MCF 10A (cell line): ENCODE measurements at regions not wholly inside any gene's neighbourhood (a gene's known extent, or its start where the extent isn't known, plus 50 kb on each side); places are given as distances from the start of the nearest gene placed in this dataset.
A peak's percentile ranks its signal among the peaks of the same experiment; 100 is the strongest.
"Not testable (repeated sequence)": the region's sequence is repeated elsewhere in the genome, so short reads cannot be mapped to it uniquely, and the experiment has no call there.

Source experiments
- BruUV-seq: library from RNA; stranded (reverse); fragments of 400-500 nt; replicated peaks from 2 replicates; lab custom pipeline; 2021; lab: Mats Ljungman, UMichigan
- CTCF ChIA-PET: fragments of 300-600 bp; sonication (Branson Sonifier 250); formaldehyde crosslinking; extraction: SDS; loops from one replicate; lab custom pipeline; 2021; ENCODE audit warnings: antibody characterized with exemption, inconsistent platforms; lab: Yijun Ruan, JAX
- POLR2A ChIA-PET: fragments of 300-600, 350-650 bp; sonication (Branson Sonifier 250); formaldehyde crosslinking; extraction: SDS; loops from one replicate; lab custom pipeline; 2020; ENCODE audit warnings: antibody characterized with exemption, inconsistent platforms; lab: Yijun Ruan, JAX
- DNase-seq: peaks from one replicate; pipeline ENCODE4 v3.0.0-alpha.2; 2018; ENCODE audit not compliant: unreplicated experiment
- H3K27ac Mint-ChIP-seq: one replicate; pipeline ENCODE4 v1.8.0; 2022; ENCODE audit warnings: mild to moderate bottlenecking, low read depth, mixed read lengths; ENCODE audit not compliant: unreplicated experiment
- H3K27me3 Mint-ChIP-seq: one replicate; pipeline ENCODE4 v1.8.0; 2022; ENCODE audit warnings: mixed read lengths; ENCODE audit not compliant: insufficient read depth, unreplicated experiment
- H3K36me3 Mint-ChIP-seq: one replicate; pipeline ENCODE4 v1.8.0; 2022; ENCODE audit warnings: mild to moderate bottlenecking, moderate library complexity, mixed read lengths; ENCODE audit not compliant: insufficient read depth, unreplicated experiment
- H3K4me1 Mint-ChIP-seq: one replicate; pipeline ENCODE4 v1.8.0; 2022; ENCODE audit warnings: mixed read lengths; ENCODE audit not compliant: insufficient read depth, unreplicated experiment
- H3K4me3 Mint-ChIP-seq: one replicate; pipeline ENCODE4 v1.8.0; 2022; ENCODE audit warnings: mild to moderate bottlenecking, moderate library complexity, mixed read lengths; ENCODE audit not compliant: unreplicated experiment
- H3K9me3 Mint-ChIP-seq: one replicate; pipeline ENCODE4 v1.8.0; 2022; ENCODE audit warnings: mixed read lengths; ENCODE audit not compliant: unreplicated experiment
- CTCF ChIP-seq: fragments of 200-600 bp; IDR thresholded peaks from one replicate; pipeline ENCODE4 v1.8.0; 2022; ENCODE audit warnings: antibody characterized with exemption, mild to moderate bottlenecking; ENCODE audit not compliant: unreplicated experiment
- intact Hi-C: fragments of 100-400 bp; cut with micrococcal nuclease; formaldehyde crosslinking; loops from 2 replicates; pipeline ENCODE4 v1.14.1; 2022

DNA sequence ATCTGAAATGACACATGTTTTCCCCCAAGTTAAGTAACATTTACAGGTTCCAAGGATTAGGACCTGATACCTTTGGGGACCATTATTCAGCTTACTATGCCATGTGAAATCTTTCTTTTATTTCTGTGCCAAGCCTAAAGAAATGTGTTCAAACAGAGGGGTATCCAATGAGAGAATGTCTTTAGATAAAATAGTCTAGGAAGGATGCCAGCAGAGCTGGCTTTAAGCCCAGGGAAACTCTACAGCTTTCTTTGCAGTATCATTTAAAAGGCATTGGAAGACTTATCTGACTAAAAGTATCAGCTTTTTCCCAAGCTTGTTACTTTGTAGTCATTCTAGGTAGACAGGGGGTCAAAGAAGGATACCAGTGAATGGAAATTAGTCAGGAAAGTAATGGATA is 860.4 kb downstream of the PLA2G4A start:
- Mint-ChIP-seq H3K36me3 (no peaks in the 10 kb centered on the region), H3K4me3 (no peak overlapping the region), H3K9me3 (peaks cover 4% of the 10 kb centered on the region), H3K4me1 (peaks cover 60% of the 10 kb centered on the region), H3K27ac (peak overlapping the region; percentile 4), H3K27me3 (no peaks in the 10 kb centered on the region)
- intact Hi-C loops: no loop called here
- BruUV-seq: no TSS peak
- no peak for TF ChIP-seq CTCF
- ChIA-PET CTCF (interaction anchor here (0.6 to 1.2 kb wide), 2 partner anchors 32 to 601 kb away, joined by 3 read pairs; no protein-coding TSS in a partner anchor), POLR2A (no interaction called here)
- peak; percentile 91 for DNase-seq

- BruUV-seq: no TSS peak
- ChIA-PET CTCF (no interaction called here), POLR2A (interaction anchor here (0.7 kb wide), 2 partner anchors 488 to 1676 kb away, joined by 3 read pairs; no protein-coding TSS in a partner anchor)
- Mint-ChIP-seq H3K27ac (peak overlapping the region; percentile 24), H3K27me3 (no peaks in the 10 kb centered on the region), H3K9me3 (peaks cover 4% of the 10 kb centered on the region), H3K4me3 (no peak overlapping the region), H3K36me3 (no peaks in the 10 kb centered on the region), H3K4me1 (peaks cover 54% of the 10 kb centered on the region)
- intact Hi-C loops: loop anchor here (1.0 to 10.0 kb wide), 2 partner anchors 36 to 1317 kb away; partner anchors contain the start of genes ODR4 and TPR
- DNase-seq: peak; percentile 98
- no peak for TF ChIP-seq CTCF
Observed at GRCh38 chr1:187691439-187691838, 862.7 kb downstream of the PLA2G4A start.

GRCh38 chr1:187692799-187693198 is 864.0 kb downstream of the PLA2G4A start:
- no TSS peak for BruUV-seq
- CTCF ChIA-PET: interaction anchor here (0.7 kb wide), 1 partner anchor 638 kb away, joined by 3 read pairs; no protein-coding TSS in a partner anchor
- POLR2A ChIA-PET: no interaction called here
- Mint-ChIP-seq H3K27me3 (no peaks in the 10 kb centered on the region), H3K27ac (peak overlapping the region; percentile 24), H3K36me3 (no peaks in the 10 kb centered on the region), H3K4me3 (no peak overlapping the region), H3K9me3 (peaks cover 4% of the 10 kb centered on the region), H3K4me1 (peaks cover 51% of the 10 kb centered on the region)
- TF ChIP-seq CTCF: no peak
- no peak for DNase-seq
- intact Hi-C loops: loop anchor here (10.0 kb wide), 1 partner anchor 1318 kb away; the partner anchor contains the start of genes ODR4 and TPR

DNA sequence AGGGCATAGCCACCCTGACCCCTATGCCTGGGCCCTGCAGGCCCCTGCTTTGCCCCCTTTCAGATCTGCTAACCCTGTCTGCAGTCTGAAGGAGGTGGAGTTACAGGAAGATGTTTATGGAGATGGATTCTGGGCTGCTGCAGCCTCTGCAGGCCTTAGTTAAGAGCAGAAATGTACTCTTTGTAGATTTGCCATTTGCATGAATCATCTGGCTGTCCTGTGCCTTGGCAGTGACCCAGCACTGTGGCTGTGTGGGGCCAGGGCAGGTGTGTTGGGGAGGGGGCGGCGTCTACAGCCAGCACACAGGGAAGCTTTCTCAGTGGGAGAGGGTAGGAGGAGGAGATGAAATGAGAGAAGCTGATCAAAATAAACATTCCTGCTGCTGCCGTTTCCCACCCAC is 867.3 kb downstream of the PLA2G4A start:
- Mint-ChIP-seq H3K36me3 (no peaks in the 10 kb centered on the region), H3K27ac (no peak overlapping the region), H3K27me3 (no peaks in the 10 kb centered on the region), H3K4me3 (no peak overlapping the region), H3K4me1 (peaks cover 19% of the 10 kb centered on the region), H3K9me3 (no peaks in the 10 kb centered on the region)
- intact Hi-C loops: loop anchor here (10.0 kb wide), 1 partner anchor 1321 kb away; the partner anchor contains the start of genes ODR4 and TPR
- CTCF ChIA-PET: interaction anchor here (0.9 kb wide), 1 partner anchor 74 kb away, joined by 3 read pairs; no protein-coding TSS in a partner anchor
- no TSS peak for BruUV-seq
- no peak for TF ChIP-seq CTCF
- POLR2A ChIA-PET: no interaction called here
- peak; percentile 49 for DNase-seq

- CTCF ChIA-PET: interaction anchor here (0.6 to 0.9 kb wide), 2 partner anchors 164 to 1001 kb away, joined by 3 read pairs; no protein-coding TSS in a partner anchor
- H3K27me3 Mint-ChIP-seq, DNase-seq, intact Hi-C loops, POLR2A ChIA-PET, BruUV-seq, H3K27ac Mint-ChIP-seq, H3K4me3 Mint-ChIP-seq, H3K4me1 Mint-ChIP-seq, H3K36me3 Mint-ChIP-seq, H3K9me3 Mint-ChIP-seq: not testable (repeated sequence)
Observed at GRCh38 chr1:187703138-187704130, 874.7 kb downstream of the PLA2G4A start.
